ENCODE measurements at regions not wholly inside any gene's neighbourhood (a gene's known extent, or its start where the extent isn't known, plus 50 kb on each side); places are given as distances from the start of the nearest gene placed in this dataset.
"Not testable (repeated sequence)": the region's sequence is repeated elsewhere in the genome, so short reads cannot be mapped to it uniquely, and the experiment has no call there.

- FAIRE-seq: no peak
Measured at GRCh38 chr1:222953585-222953984, 138.7 kb downstream of the DISP1 start.

- FAIRE-seq: no peak
Measured at GRCh38 chr1:222955964-222956363, 141.1 kb downstream of the DISP1 start.

- FAIRE-seq: no peak
Measured at GRCh38 chr1:222956601-222957000, 141.8 kb downstream of the DISP1 start.

- no peak for FAIRE-seq
Measured at GRCh38 chr1:222967466-222968240, 152.8 kb downstream of the DISP1 start.

GRCh38 chr1:222970040-222970439 is 155.2 kb downstream of the DISP1 start:
- FAIRE-seq: no peak

- no peak for FAIRE-seq
Measured at GRCh38 chr1:222970711-222971110, 155.9 kb downstream of the DISP1 start.

GRCh38 chr1:222971146-222971545 is 156.3 kb downstream of the DISP1 start:
- no peak for FAIRE-seq

GRCh38 chr1:222973561-222973960 is 158.7 kb downstream of the DISP1 start:
- FAIRE-seq: no peak

- peak; percentile 60 for FAIRE-seq
Measured at GRCh38 chr1:222974496-222974895, 159.7 kb downstream of the DISP1 start.

- FAIRE-seq: no peak
Measured at GRCh38 chr1:222975472-222976122, 160.8 kb downstream of the DISP1 start.

- no peak for FAIRE-seq
Measured at GRCh38 chr1:222976453-222976852, 161.6 kb downstream of the DISP1 start.

- FAIRE-seq: not testable (repeated sequence)
Measured at GRCh38 chr1:222977294-222977693, 162.5 kb downstream of the DISP1 start.

GRCh38 chr1:222979561-222979960 is 163.5 kb downstream of the TLR5 start:
- FAIRE-seq: no peak

- FAIRE-seq: no peak
Measured at GRCh38 chr1:222987674-222988076, 155.4 kb downstream of the TLR5 start.

GRCh38 chr1:222989443-222989842 is 153.6 kb downstream of the TLR5 start:
- no peak for FAIRE-seq

GRCh38 chr1:222991177-222991576 is 151.9 kb downstream of the TLR5 start:
- FAIRE-seq: no peak

GRCh38 chr1:222991908-222992307 is 151.1 kb downstream of the TLR5 start:
- no peak for FAIRE-seq

GRCh38 chr1:222994511-222995235 is 148.4 kb downstream of the TLR5 start:
- no peak for FAIRE-seq

GRCh38 chr1:222995236-222995580 is 147.8 kb downstream of the TLR5 start:
- FAIRE-seq: no peak

GRCh38 chr1:222995620-222996309 is 147.3 kb downstream of the TLR5 start:
- no peak for FAIRE-seq

- no peak for FAIRE-seq
Measured at GRCh38 chr1:222996310-222996975, 146.6 kb downstream of the TLR5 start.

- no peak for FAIRE-seq
Measured at GRCh38 chr1:223000632-223001031, 142.4 kb downstream of the TLR5 start.

Measured in endometrium (tissue), 2 donors.